ENCODE measurements at regions not wholly inside any gene's neighbourhood (a gene's known extent, or its start where the extent isn't known, plus 50 kb on each side); places are given as distances from the start of the nearest gene placed in this dataset.
A peak's percentile ranks its signal among the peaks of the same experiment; 100 is the strongest.

DNA sequence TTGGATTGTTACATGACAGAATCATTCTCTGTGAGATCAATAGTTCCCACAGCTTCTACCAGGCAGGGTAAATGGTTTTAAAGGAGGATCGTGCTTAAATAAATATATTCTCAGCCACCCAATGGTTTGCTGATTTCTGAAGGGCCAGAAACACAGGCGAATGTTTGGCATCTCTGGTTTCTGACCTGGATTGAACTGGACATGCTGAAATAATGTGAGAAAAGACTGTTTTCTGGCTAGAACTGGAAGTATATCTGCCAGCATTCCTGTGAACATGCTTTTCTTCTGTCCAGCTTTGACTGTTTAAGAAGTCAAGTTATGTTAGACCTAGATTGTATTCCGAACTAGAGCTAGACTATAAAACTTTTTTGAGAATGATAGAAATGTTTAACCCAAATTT, 77.1 kb upstream of the COL3A1 start:
- Histone ChIP-seq H3K9me3 (no peaks in the 10 kb centered on the region), H3K27ac (peak overlapping the region in 1 of 2 donors; percentile 21), H3K27me3 (replicated peaks; ENCODE audit: insufficient read depth) (no peaks in the 10 kb centered on the region), H3K4me1 (replicated peaks) (no peaks in the 10 kb centered on the region), H3K4me3 (no peak overlapping the region), H3K36me3 (no peaks in the 10 kb centered on the region)
- intact Hi-C loops (cut with DNase I): loop anchor here (10.0 kb wide), 1 partner anchor 78 kb away; the partner anchor contains the start of gene COL3A1
- no peak for DNase-seq (ENCODE audit: low spot score)
- no peak for TF ChIP-seq POLR2AphosphoS5 (IDR thresholded peaks at IDR 0.05)
- TF ChIP-seq POLR2A (IDR thresholded peaks at IDR 0.05): no peak
- TF ChIP-seq, protein P1, sequence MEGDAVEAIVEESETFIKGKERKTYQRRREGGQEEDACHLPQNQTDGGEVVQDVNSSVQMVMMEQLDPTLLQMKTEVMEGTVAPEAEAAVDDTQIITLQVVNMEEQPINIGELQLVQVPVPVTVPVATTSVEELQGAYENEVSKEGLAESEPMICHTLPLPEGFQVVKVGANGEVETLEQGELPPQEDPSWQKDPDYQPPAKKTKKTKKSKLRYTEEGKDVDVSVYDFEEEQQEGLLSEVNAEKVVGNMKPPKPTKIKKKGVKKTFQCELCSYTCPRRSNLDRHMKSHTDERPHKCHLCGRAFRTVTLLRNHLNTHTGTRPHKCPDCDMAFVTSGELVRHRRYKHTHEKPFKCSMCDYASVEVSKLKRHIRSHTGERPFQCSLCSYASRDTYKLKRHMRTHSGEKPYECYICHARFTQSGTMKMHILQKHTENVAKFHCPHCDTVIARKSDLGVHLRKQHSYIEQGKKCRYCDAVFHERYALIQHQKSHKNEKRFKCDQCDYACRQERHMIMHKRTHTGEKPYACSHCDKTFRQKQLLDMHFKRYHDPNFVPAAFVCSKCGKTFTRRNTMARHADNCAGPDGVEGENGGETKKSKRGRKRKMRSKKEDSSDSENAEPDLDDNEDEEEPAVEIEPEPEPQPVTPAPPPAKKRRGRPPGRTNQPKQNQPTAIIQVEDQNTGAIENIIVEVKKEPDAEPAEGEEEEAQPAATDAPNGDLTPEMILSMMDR (IDR thresholded peaks at IDR 0.05): no peak
- WGBS: 41% methylated on average over 3 of the region's 3 CpGs

DNA sequence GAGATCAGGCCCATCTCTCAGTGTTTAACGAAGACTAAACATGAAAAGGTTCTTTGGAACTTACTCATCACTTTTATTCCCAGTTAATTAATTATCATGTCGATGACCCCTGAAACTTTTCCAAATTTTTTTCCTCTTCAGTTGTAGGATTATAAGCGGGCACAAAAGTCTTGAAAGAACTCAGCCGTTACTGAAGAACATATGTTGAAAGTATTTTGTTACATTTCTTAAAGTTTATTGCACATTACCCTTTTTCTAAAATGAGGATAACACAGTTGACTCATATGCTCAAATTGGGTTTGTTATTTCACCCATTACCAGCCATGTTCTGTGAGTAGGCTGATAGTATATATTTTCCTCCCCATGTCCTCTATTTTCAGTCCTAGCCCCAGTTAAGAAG, 75.9 kb upstream of the COL3A1 start:
- Histone ChIP-seq H3K4me3 (no peak overlapping the region), H3K36me3 (no peaks in the 10 kb centered on the region), H3K27ac (no peak overlapping the region), H3K9me3 (no peaks in the 10 kb centered on the region), H3K4me1 (replicated peaks) (no peaks in the 10 kb centered on the region), H3K27me3 (replicated peaks; ENCODE audit: insufficient read depth) (no peaks in the 10 kb centered on the region)
- intact Hi-C loops (cut with DNase I): loop anchor here (10.0 kb wide), 1 partner anchor 77 kb away; the partner anchor contains the start of gene COL3A1
- DNase-seq (ENCODE audit: low spot score): no peak
- no peak for TF ChIP-seq POLR2AphosphoS5 (IDR thresholded peaks at IDR 0.05)
- TF ChIP-seq, protein P1 (IDR thresholded peaks at IDR 0.05): no peak
- WGBS: 46% methylated on average over 4 of the region's 4 CpGs

DNA sequence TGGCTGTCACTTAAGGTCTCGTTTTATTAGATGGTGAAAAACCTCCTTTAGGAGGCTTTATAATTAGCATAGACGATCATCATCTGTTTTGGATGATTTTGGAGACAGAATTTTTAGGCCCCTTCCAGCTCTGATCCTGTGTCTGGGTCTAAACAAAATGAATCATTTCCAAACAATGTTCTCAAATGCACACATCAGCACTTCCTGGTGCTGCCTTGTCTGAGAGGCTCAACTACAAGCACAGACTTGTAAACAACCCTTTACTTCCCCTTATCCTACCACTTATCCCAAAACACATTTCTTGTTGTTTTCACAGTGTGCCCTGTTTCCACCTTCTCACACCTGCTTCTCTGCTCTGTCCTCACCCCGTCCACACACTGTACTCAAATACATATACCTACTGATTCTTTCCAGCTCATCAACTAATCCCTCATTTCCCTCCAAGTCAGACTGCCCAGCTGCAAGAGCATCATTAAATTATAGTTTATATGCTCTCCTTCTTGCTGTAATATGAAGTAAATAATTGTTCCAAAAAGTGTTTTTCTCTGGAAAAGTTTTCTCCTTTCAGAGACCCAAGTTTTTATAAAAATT, 71.2 kb upstream of the COL3A1 start:
- Histone ChIP-seq H3K9me3 (no peaks in the 10 kb centered on the region), H3K4me1 (replicated peaks) (no peaks in the 10 kb centered on the region), H3K27me3 (replicated peaks; ENCODE audit: insufficient read depth) (no peaks in the 10 kb centered on the region), H3K4me3 (no peak overlapping the region), H3K36me3 (no peaks in the 10 kb centered on the region), H3K27ac (no peak overlapping the region)
- intact Hi-C loops (cut with DNase I): no loop called here
- no peak for DNase-seq (ENCODE audit: low spot score)
- TF ChIP-seq, protein P1 (IDR thresholded peaks at IDR 0.05): no peak
- TF ChIP-seq POLR2AphosphoS5 (IDR thresholded peaks at IDR 0.05): no peak
- TF ChIP-seq POLR2A (IDR thresholded peaks at IDR 0.05): no peak
- WGBS: 46% methylated on average over 3 of the region's 3 CpGs

DNA sequence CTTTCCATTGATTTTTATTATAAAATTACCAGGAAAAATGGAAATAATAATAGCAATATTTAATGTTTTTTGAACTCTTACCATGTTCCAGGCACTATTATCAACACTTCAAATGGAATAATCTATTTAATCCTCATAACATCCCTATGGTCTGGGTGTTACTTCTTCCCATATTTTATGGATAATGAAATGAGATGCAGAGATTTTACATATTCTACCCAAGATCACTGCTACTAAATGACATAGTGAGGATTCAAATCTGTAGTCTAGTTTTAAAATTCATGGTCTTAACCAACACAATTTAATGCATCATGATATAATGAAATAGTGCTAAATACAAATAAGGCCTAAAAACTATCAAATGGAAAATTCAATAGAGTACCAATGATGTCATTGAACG, 70.4 kb upstream of the COL3A1 start:
- TF ChIP-seq POLR2A (IDR thresholded peaks at IDR 0.05) (no peak), POLR2AphosphoS5 (IDR thresholded peaks at IDR 0.05) (no peak)
- TF ChIP-seq, protein P1 (IDR thresholded peaks at IDR 0.05): no peak
- intact Hi-C loops (cut with DNase I): no loop called here
- Histone ChIP-seq H3K27me3 (replicated peaks; ENCODE audit: insufficient read depth) (no peaks in the 10 kb centered on the region), H3K4me1 (replicated peaks) (no peaks in the 10 kb centered on the region), H3K4me3 (no peak overlapping the region), H3K36me3 (no peaks in the 10 kb centered on the region), H3K9me3 (no peaks in the 10 kb centered on the region), H3K27ac (no peak overlapping the region)
- DNase-seq (ENCODE audit: low spot score): no peak
- 100% methylated on average over 1 of the region's 1 CpG for WGBS

DNA sequence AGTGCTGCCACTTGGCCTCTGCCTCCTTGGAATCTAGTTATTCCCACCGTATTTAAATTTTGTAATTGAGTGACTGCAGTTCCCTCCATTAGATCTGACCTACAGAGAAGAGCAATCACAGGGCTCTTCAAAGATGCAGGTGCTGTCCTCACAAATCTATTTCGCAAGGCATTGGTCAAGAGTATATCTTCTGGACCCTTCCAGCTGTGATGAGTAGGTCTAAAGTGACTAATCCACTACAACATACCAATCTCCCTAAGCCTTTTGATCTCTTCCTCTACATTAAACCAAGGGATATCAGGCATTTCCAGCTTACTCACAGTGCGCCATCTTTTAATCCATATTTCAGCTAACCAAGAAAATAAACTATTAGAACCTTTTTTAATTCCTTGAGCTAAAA, 65.1 kb upstream of the COL3A1 start:
- no peaks in the 10 kb centered on the region for H3K27me3 ChIP-seq (replicated peaks; ENCODE audit: insufficient read depth)
- intact Hi-C loops (cut with DNase I): no loop called here
- H3K36me3 ChIP-seq: no peaks in the 10 kb centered on the region
- H3K4me3 ChIP-seq: no peak overlapping the region
- no peak for DNase-seq (ENCODE audit: low spot score)
- H3K4me1 ChIP-seq (replicated peaks): no peaks in the 10 kb centered on the region
- WGBS: 78% methylated on average over 3 of the region's 3 CpGs
- no peaks in the 10 kb centered on the region for H3K9me3 ChIP-seq
- TF ChIP-seq, protein P1 (IDR thresholded peaks at IDR 0.05): no peak
- TF ChIP-seq POLR2A (IDR thresholded peaks at IDR 0.05) (no peak), POLR2AphosphoS5 (IDR thresholded peaks at IDR 0.05) (no peak)
- no peak overlapping the region for H3K27ac ChIP-seq

Measured in prostate gland (tissue), 2 donors.